ENCODE measurements at regions not wholly inside any gene's neighbourhood (a gene's known extent, or its start where the extent isn't known, plus 50 kb on each side); places are given as distances from the start of the nearest gene placed in this dataset.

DNA sequence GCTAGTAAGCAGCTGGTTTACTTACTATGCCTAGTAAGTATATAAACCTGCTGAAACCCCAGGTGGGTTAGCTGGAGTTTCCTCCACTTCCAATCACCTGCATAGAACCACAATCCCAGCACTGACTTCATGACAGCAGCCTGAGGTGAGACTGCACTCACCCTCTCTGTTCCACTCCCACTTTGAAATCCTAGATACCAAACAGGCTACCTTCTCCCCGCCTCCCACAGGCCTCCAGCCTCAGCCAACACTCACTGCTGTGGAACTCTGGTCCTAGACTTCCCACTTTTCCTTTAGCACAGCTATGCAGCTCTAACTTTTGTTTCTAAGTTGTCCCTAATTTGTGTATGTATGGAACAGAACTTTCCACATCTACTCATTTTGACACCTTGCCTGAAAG lies 149.7 kb upstream of the ARID1B start:
- Histone ChIP-seq H3K9me3 (no peaks in the 10 kb centered on the region), H3K4me3 (no peak overlapping the region), H3K4me1 (no peaks in the 10 kb centered on the region), H3K36me3 (no peaks in the 10 kb centered on the region), H3K27me3 (no peaks in the 10 kb centered on the region), H3K27ac (no peak overlapping the region)
- no peak for TF ChIP-seq POLR2AphosphoS5 (IDR thresholded peaks at IDR 0.05)
- no peak for TF ChIP-seq POLR2A (IDR thresholded peaks at IDR 0.05)
- TF ChIP-seq, protein P1, sequence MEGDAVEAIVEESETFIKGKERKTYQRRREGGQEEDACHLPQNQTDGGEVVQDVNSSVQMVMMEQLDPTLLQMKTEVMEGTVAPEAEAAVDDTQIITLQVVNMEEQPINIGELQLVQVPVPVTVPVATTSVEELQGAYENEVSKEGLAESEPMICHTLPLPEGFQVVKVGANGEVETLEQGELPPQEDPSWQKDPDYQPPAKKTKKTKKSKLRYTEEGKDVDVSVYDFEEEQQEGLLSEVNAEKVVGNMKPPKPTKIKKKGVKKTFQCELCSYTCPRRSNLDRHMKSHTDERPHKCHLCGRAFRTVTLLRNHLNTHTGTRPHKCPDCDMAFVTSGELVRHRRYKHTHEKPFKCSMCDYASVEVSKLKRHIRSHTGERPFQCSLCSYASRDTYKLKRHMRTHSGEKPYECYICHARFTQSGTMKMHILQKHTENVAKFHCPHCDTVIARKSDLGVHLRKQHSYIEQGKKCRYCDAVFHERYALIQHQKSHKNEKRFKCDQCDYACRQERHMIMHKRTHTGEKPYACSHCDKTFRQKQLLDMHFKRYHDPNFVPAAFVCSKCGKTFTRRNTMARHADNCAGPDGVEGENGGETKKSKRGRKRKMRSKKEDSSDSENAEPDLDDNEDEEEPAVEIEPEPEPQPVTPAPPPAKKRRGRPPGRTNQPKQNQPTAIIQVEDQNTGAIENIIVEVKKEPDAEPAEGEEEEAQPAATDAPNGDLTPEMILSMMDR (IDR thresholded peaks at IDR 0.05) = no peak
- intact Hi-C loops (cut with DNase I; ENCODE audit: low total_unique reads) = no loop called here
- no peak for DNase-seq (ENCODE audit: low spot score in 2 of 2)

DNA sequence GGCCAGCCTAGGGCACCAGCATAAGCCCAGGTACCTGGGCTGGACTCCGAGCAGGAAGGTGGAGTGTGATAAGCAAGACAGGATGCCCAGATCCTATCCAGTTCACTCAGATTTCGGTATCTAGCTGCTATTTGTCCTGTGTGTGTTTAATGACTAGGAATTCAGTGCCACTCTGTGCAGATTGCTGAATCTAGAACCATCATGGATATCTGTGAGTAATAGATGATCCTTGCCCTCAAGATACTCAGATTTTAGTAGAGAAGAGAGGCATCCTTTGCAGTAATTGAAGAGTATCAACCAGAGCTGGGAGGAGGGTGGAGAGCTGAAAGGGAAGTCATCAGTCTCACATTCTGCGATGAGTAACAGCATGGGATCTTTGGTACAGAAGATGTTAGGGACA lies 155.0 kb upstream of the ARID1B start:
- no peak overlapping the region for H3K27ac ChIP-seq
- DNase-seq (ENCODE audit: low spot score in 2 of 2) = no peak
- no peaks in the 10 kb centered on the region for H3K27me3 ChIP-seq
- H3K36me3 ChIP-seq = no peaks in the 10 kb centered on the region
- no peak for TF ChIP-seq POLR2A (IDR thresholded peaks at IDR 0.05)
- TF ChIP-seq, protein P1 (IDR thresholded peaks at IDR 0.05) = no peak
- no peak for TF ChIP-seq POLR2AphosphoS5 (IDR thresholded peaks at IDR 0.05)
- intact Hi-C loops (cut with DNase I; ENCODE audit: low total_unique reads) = loop anchor here (2.0 kb wide), 1 partner anchor 77 kb away; no protein-coding TSS in a partner anchor
- H3K4me3 ChIP-seq = no peak overlapping the region
- H3K9me3 ChIP-seq = no peaks in the 10 kb centered on the region
- H3K4me1 ChIP-seq = no peaks in the 10 kb centered on the region

- no peaks in the 10 kb centered on the region for H3K4me1 ChIP-seq
- no peaks in the 10 kb centered on the region for H3K36me3 ChIP-seq
- H3K27ac ChIP-seq = no peak overlapping the region
- TF ChIP-seq, protein P1 (IDR thresholded peaks at IDR 0.05) = no peak
- no peak for TF ChIP-seq POLR2AphosphoS5 (IDR thresholded peaks at IDR 0.05)
- TF ChIP-seq POLR2A (IDR thresholded peaks at IDR 0.05) = no peak
- intact Hi-C loops (cut with DNase I; ENCODE audit: low total_unique reads) = no loop called here
- H3K9me3 ChIP-seq = no peaks in the 10 kb centered on the region
- DNase-seq (ENCODE audit: low spot score in 2 of 2) = no peak
- no peaks in the 10 kb centered on the region for H3K27me3 ChIP-seq
- H3K4me3 ChIP-seq = no peak overlapping the region
These were observed 156.8 kb upstream of the ARID1B start for GRCh38 chr6:156620331-156620730.

GRCh38 chr6:156618600-156619205 lies 158.5 kb upstream of the ARID1B start:
- Histone ChIP-seq H3K9me3 (peaks cover 0 to 3% of the 10 kb centered on the region in 2 donors), H3K4me3 (no peak overlapping the region), H3K36me3 (no peaks in the 10 kb centered on the region), H3K27ac (no peak overlapping the region), H3K27me3 (no peaks in the 10 kb centered on the region), H3K4me1 (no peaks in the 10 kb centered on the region)
- no peak for DNase-seq (ENCODE audit: low spot score in 2 of 2)
- TF ChIP-seq POLR2AphosphoS5 (IDR thresholded peaks at IDR 0.05) = no peak
- no peak for TF ChIP-seq POLR2A (IDR thresholded peaks at IDR 0.05)
- TF ChIP-seq, protein P1 (IDR thresholded peaks at IDR 0.05) = no peak
- intact Hi-C loops (cut with DNase I; ENCODE audit: low total_unique reads) = no loop called here

DNA sequence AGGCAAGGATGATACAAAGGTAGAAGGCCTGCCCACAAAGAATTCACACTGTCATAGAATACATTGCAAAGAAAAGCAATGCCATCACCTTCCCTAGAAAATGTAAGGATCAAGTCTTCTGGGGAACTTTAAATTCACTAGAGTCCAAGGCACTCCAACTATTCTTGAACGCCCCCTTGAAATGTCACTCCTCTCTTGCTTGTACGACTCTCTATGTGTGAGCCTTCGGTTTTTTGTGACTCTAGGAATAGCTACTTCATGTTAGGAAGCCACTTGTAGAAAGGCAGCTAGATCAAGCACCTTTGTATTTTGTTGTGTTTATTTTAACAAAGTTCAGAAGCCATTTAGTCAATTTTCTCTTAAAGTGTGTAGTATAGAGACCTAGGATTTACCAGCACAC lies 159.2 kb upstream of the ARID1B start:
- no peaks in the 10 kb centered on the region for H3K36me3 ChIP-seq
- TF ChIP-seq POLR2AphosphoS5 (IDR thresholded peaks at IDR 0.05) (no peak), POLR2A (IDR thresholded peaks at IDR 0.05) (no peak)
- TF ChIP-seq, protein P1 (IDR thresholded peaks at IDR 0.05) = no peak
- H3K9me3 ChIP-seq = peaks cover 0 to 11% of the 10 kb centered on the region in 2 donors
- H3K27ac ChIP-seq = no peak overlapping the region
- intact Hi-C loops (cut with DNase I; ENCODE audit: low total_unique reads) = no loop called here
- no peaks in the 10 kb centered on the region for H3K4me1 ChIP-seq
- no peak for DNase-seq (ENCODE audit: low spot score in 2 of 2)
- no peak overlapping the region for H3K4me3 ChIP-seq
- H3K27me3 ChIP-seq = no peaks in the 10 kb centered on the region

Data from breast epithelium (tissue), 4 donors.